HG03135 (cell line): ENCODE measurements at regions not wholly inside any gene's neighbourhood (a gene's known extent, or its start where the extent isn't known, plus 50 kb on each side); places are given as distances from the start of the nearest gene placed in this dataset.
"Not testable (repeated sequence)": the region's sequence is repeated elsewhere in the genome, so short reads cannot be mapped to it uniquely, and the experiment has no call there.

ENCODE experiments used
- ATAC-seq: cut with Tn5 transposase; IDR thresholded peaks from one replicate; pipeline ENCODE4 v1.9.1; 2021; ENCODE audit warnings: mild to moderate bottlenecking, moderate library complexity; ENCODE audit not compliant: unreplicated experiment

- no peak for ATAC-seq
These were observed 233.7 kb downstream of the THBS2 start for GRCh38 chr6:169019727-169020491.

GRCh38 chr6:169019111-169019510 is 234.5 kb downstream of the THBS2 start:
- ATAC-seq, result no peak

GRCh38 chr6:169016758-169017157 is 236.9 kb downstream of the THBS2 start:
- ATAC-seq, result no peak

DNA sequence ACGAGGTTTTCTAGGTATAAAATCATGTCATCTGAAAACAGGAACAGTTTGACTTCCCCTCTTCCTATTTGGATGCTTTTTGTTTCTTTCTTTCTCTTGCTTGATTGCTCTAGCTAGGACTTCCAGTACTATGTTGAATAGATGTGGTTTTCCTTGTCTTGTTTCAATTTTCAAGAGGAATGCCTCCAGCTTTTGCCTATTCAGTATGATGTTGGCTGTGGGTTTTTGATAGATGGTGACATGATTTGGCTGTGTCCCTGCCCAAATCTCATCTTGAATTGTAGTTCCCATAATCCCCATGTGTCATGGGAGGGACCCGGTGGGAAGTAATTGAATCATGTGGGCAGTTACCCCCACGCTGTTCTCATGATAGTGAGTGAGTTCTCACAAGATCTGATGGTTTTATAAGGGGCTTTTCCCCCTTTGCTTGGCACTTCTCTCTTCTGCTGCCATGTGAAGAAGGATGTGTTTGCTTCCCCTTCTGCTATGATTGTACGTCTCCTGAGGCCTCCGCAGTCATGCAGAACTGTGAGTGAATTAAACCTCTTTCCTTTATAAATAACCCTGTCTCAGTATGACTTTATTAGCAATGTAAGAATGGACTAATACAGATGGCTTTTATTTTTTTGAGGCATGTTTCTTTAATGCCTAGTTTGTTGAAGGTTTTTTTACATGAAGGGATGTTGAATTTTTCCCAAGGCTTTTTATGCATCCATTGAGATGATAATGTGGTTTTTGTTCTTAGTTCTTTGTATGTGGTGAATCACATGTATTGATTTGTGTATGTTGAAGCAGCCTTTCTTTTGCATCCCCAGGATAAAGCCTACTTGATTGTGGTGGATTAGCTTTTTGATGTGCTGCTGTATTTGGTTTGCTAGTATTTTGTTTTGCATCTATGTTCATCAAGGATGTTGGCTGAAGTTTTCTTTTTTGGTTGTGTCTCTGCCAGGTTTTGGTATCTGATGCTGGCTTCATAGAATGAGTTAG is 239.1 kb downstream of the THBS2 start:
- ATAC-seq, result no peak

DNA sequence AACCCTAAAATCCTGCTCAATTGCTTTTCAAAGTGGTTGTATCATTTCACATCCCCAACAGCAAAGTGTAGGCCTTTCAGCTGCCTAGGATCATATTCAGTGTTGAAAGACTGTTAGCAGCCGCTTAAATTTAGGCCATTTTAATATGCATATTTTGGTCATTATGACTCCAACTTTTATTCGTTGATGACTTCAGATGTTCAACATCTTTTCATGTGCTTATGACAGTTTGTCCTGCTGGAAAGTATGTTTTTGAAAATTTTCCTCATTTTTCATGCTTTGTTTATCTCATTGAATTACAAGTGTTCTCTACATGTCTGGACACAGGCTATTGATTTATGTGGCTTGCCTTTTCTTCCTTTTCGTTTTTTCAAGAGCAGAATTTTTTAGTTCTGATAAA is 244.0 kb downstream of the THBS2 start:
- ATAC-seq, result no peak

DNA sequence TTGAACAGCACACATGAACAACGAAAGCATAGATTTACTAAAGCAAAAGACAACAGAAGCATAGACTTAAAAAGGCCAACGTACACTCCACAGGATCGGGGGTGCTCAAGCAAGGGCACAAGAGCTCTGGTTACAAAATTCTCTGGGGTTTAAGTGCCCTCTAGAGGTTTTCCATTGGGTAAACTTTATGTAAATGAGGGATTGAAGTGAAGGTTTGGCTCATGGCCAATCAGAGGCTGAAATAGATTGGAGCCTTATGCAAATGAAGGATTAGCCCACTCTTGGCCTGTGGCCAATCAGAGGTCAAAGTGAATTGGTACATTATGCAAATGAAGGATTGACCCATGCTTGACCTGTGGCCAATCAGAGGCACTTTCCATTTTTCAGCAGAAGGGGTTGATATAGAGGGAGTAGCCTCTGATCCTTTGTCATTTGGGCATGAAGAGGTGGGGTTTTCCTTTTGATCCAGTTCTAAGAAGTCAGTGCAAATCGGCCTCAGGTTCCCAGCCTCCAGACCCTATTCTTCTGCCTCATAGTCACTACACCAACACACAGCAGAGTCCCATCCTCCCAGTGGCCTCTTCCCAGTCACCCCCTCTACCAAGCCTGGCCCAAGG is 244.9 kb downstream of the THBS2 start:
- no peak for ATAC-seq

- ATAC-seq, result no peak
These were observed 248.5 kb downstream of the THBS2 start for GRCh38 chr6:169005166-169005565.

DNA sequence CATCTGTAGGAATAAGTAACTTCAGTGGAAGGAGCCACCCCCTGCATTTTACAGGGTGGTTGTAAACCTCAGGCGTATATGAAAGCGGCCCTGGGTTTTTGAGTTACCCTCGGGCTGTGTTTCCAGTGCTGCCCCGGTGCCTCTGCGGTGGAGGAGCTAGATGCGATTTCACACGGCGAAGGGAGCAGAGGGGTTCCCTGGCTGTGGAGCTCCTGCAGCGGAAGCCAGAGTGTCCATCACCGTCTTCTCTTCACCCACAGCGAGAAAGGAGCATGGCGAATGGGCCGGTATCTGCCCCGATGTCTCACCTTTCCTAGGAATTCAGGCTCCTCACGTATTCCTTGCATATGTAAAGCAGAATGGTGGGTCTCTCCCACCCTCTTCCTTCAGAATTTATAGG is 253.6 kb downstream of the THBS2 start:
- no peak for ATAC-seq

DNA sequence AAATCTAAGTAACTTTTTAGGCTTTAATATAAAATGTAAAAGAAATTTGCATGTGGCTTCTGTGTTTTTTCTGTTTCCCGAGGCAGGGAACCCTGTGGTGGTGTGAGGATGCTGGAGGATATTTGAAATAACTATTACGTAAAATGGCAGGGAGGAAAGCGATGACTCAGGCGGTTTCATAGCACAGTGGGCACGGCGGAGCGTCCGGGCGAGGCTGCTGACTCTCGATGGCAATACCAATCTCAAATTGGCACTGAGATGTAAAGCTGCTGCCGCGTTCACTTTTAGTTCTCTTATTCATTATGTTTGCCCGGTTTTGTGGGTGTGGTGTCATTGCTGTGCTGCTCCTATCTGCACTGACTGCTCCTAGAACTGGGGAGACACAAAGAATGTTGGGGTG is 254.3 kb downstream of the THBS2 start:
- no peak for ATAC-seq

- ATAC-seq, result no peak
These were observed 257.4 kb downstream of the THBS2 start for GRCh38 chr6:168996356-168996625.

DNA sequence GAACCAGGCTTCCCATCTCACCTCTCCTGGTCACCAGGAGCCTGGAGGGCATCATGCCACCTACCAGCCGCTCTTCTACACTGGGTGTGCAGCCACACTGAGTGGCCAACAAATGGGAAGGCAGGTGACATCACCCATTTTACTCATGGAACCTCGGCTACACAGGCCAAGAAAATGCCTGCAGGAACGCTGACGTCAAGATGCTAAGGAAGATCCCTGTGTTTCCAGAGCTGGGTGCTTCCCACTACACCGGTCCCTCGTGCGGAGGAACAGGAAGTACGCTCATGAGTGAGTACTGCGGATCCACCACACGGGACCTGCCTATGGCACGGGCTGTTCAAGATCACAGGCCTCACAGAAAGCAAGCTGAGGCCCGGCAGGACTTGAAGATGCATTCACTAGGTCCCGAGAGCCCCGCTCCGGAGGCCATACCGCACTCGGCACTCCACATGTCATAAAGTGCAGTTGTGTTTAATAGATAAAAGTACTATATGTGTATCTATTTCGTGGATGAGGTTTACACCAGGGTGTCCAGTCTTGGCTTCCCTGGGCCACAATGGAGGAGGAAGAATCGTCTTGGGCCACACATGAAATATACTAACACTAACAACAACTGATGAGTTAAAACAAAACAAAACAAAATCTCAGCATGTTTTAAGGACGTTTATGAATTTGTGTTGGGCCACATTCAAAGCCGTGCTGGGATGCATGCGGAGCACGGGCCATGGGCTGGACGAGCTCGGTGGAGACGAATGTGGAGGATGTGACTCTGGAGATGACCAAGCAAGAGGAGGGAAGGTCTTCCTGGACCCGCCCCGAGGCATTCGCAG is 257.9 kb downstream of the THBS2 start:
- ATAC-seq, result no peak

GRCh38 chr6:168994956-168995355 is 258.7 kb downstream of the THBS2 start:
- no peak for ATAC-seq

GRCh38 chr6:168992446-168993144 is 261.1 kb downstream of the THBS2 start:
- no peak for ATAC-seq

DNA sequence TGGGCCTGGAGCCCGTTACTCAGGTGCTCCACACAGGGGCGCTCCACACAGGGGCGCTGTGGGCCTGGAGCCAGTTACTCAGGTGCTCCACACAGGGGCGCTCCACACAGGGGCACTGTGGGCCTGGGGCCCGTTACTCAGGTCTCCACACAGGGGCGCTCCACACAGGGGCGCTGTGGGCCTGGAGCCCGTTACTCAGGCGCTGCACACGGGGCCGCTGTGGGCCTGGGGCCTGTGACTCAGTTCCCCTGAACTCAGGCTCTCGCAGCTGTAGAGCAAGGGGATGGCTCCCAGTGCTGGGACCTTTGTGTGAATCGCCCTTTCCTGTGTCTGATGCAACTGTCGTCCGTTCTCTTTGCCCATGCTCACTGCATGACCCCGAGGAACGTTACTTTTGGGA is 262.0 kb downstream of the THBS2 start:
- ATAC-seq, result not testable (repeated sequence)

DNA sequence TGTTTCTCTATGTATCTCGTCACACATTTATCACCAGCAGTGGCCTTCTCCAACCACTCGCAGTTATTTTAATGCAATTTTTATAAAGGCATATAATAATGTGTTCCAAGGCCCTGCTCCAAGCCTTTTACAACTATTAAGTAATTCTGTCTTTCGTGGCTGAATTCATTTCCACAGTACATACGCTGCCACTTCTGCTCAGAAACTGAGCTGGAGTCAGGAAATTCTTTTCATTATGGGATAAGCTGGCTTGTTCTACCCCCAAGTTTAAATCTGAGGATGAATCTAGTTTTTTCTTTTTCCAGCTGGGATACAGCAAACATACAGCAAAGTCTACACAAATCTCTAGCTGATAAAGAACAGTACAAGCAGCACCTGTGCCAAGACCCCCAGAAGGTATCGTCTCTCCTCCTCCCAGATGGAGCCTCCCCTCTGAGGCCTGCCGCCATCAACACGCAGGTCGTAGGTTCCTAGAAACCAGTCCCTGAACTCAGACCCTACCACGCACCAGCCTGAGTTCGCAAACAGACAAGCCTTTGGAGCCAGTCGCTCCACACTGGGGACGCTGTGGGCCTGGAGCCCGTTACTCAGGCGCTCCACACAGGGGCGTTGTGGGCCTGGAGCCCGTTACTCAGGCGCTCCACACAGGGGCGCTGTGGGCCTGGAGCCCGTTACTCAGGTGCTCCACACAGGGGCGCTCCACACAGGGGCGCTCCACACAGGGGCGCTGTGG is 263.5 kb downstream of the THBS2 start:
- no peak for ATAC-seq

DNA sequence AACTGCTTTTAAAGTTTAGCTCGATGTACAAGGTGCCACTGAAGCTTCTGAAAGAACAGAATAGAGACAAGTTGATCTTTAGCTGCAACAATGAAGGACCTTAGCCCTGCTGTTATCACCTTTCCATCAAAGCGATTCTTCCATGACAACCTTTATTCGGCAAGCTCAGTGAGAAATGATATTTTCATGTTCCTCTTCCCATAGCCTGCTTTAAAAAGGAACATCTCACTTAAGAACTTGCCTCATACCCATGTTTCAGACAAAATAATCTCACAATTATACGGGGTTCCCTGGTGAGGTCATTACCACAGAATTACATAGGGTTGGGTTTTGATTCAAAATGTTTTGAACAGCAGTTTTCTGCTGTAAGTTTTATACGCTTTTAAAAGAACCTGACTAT is 264.2 kb downstream of the THBS2 start:
- ATAC-seq, result no peak

- ATAC-seq, result no peak
These were observed 264.8 kb downstream of the THBS2 start for GRCh38 chr6:168988801-168989200.

DNA sequence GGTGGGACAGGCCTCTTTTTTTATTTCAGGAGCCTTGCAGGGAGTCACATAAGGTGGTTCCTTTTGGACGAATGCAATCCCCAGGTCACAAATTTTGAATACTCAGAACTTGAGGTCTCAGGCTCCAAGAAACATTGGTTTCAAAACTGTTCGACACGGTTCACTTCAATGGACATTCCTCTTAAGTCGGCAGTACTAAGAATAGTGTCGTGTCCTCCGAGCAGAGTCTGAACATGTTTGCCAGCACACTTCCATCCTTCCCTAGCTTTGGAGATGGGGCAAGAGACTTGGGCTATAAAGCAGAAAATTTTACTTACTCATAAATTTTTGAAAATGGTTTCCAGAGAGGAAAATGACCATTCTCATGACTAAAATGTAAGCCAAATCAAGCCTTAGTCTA is 265.4 kb downstream of the THBS2 start:
- ATAC-seq, result no peak

GRCh38 chr6:168985705-168986104 is 267.9 kb downstream of the THBS2 start:
- no peak for ATAC-seq

DNA sequence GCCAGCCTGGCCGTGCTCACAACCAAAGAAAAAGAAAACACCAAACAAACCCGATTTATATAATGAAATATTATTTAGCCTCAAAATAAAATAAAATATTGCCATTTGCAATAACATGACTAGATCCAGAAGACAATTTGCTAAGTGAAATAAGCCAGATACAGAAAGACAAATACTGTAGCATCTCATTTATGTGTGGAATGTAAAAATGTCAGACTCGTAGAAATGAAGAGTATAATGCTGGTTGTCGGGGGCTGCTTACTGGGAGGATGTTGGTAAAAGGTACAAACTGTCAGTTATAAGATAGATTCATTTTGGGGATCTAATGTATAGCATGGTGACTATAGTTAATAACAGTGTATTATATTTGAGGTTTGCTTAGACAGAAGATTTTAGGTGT is 269.7 kb downstream of the THBS2 start:
- no peak for ATAC-seq
